Activated B cell treated with CpG ODN at 0.5 μM for 24 hours (primary cell): ENCODE measurements at regions not wholly inside any gene's neighbourhood (a gene's known extent, or its start where the extent isn't known, plus 50 kb on each side); places are given as distances from the start of the nearest gene placed in this dataset.

Experiments
- ATAC-seq: fragments of 200-7000 bp; cut with Tn5 transposase; one replicate; pipeline ENCODE4 v1.10.0; 2021; ENCODE audit warnings: low read depth, mild to moderate bottlenecking, moderate library complexity
- CTCF ChIA-PET: fragments of 350-600 bp; sonication (Branson Sonifier 250); formaldehyde crosslinking; loops from one replicate; lab custom pipeline; 2021; ENCODE audit warnings: antibody characterized with exemption; lab: Charles Lee
- POLR2A ChIA-PET: fragments of 350-600 bp; sonication (Branson Sonifier 250); formaldehyde crosslinking; loops from one replicate; lab custom pipeline; 2021; ENCODE audit warnings: antibody characterized with exemption; lab: Charles Lee
- DNase-seq: peaks from one replicate; pipeline ENCODE4 v3.0.0; 2022
- H3K27ac Mint-ChIP-seq: one replicate; pipeline ENCODE4 v1.8.0; 2020; ENCODE audit warnings: mixed read lengths
- H3K27me3 Mint-ChIP-seq: one replicate; pipeline ENCODE4 v1.8.0; 2021; ENCODE audit warnings: mixed read lengths
- H3K36me3 Mint-ChIP-seq: one replicate; pipeline ENCODE4 v1.8.0; 2021; ENCODE audit warnings: low read depth, mixed read lengths
- H3K4me1 Mint-ChIP-seq: one replicate; pipeline ENCODE4 v1.8.0; 2021; ENCODE audit warnings: mixed read lengths
- H3K4me3 Mint-ChIP-seq: one replicate; pipeline ENCODE4 v1.8.0; 2020; ENCODE audit warnings: mild to moderate bottlenecking, mixed read lengths
- H3K9me3 Mint-ChIP-seq: one replicate; pipeline ENCODE4 v1.8.0; 2020; ENCODE audit warnings: mixed read lengths
- CTCF ChIP-seq: fragments of 200-600 bp; IDR thresholded peaks from one replicate; pipeline ENCODE4 v1.8.0; 2022; ENCODE audit warnings: antibody characterized with exemption, mild to moderate bottlenecking
- intact Hi-C: fragments of 100-400 bp; cut with micrococcal nuclease; formaldehyde crosslinking; loops from one replicate; pipeline ENCODE4 v1.15.1; 2024

- Mint-ChIP-seq H3K27ac (no peak overlapping the region), H3K9me3 (no peaks in the 10 kb centered on the region), H3K4me3 (no peak overlapping the region), H3K27me3 (no peaks in the 10 kb centered on the region), H3K36me3 (no peaks in the 10 kb centered on the region), H3K4me1 (no peaks in the 10 kb centered on the region)
- ChIA-PET CTCF (no interaction called here), POLR2A (no interaction called here)
- DNase-seq (no peak), ATAC-seq (no peak)
- intact Hi-C loops: no loop called here
- TF ChIP-seq CTCF: no peak
Measured at GRCh38 chr14:58878439-58879139, 240.8 kb downstream of the DACT1 start.

- ChIA-PET POLR2A (no interaction called here), CTCF (interaction anchor here (1.6 kb wide), 1 partner anchor 10 kb away, joined by 4 read pairs; no protein-coding TSS in a partner anchor)
- TF ChIP-seq CTCF: no peak
- H3K9me3 Mint-ChIP-seq: no peaks in the 10 kb centered on the region
- H3K27me3 Mint-ChIP-seq: no peaks in the 10 kb centered on the region
- no peaks in the 10 kb centered on the region for H3K4me1 Mint-ChIP-seq
- no peak for ATAC-seq
- no peak overlapping the region for H3K27ac Mint-ChIP-seq
- intact Hi-C loops: no loop called here
- no peak for DNase-seq
- H3K36me3 Mint-ChIP-seq: no peaks in the 10 kb centered on the region
- H3K4me3 Mint-ChIP-seq: no peak overlapping the region
Measured at GRCh38 chr14:58881433-58881832, 243.7 kb downstream of the DACT1 start.

- TF ChIP-seq CTCF: no peak
- POLR2A ChIA-PET: no interaction called here
- Mint-ChIP-seq H3K9me3 (no peaks in the 10 kb centered on the region), H3K4me3 (no peak overlapping the region), H3K27ac (no peak overlapping the region), H3K36me3 (no peaks in the 10 kb centered on the region), H3K4me1 (no peaks in the 10 kb centered on the region), H3K27me3 (no peaks in the 10 kb centered on the region)
- intact Hi-C loops: no loop called here
- no peak for DNase-seq
- ATAC-seq: no peak
- CTCF ChIA-PET: no interaction called here
Measured at GRCh38 chr14:58882577-58883018, 244.8 kb downstream of the DACT1 start.

GRCh38 chr14:58884442-58884841, 246.7 kb downstream of the DACT1 start:
- ChIA-PET POLR2A (no interaction called here), CTCF (no interaction called here)
- TF ChIP-seq CTCF: no peak
- no peak overlapping the region for H3K27ac Mint-ChIP-seq
- DNase-seq: no peak
- ATAC-seq: no peak
- H3K27me3 Mint-ChIP-seq: no peaks in the 10 kb centered on the region
- H3K9me3 Mint-ChIP-seq: no peaks in the 10 kb centered on the region
- no peaks in the 10 kb centered on the region for H3K4me1 Mint-ChIP-seq
- intact Hi-C loops: no loop called here
- no peaks in the 10 kb centered on the region for H3K36me3 Mint-ChIP-seq
- no peak overlapping the region for H3K4me3 Mint-ChIP-seq

- CTCF ChIA-PET: no interaction called here
- Mint-ChIP-seq H3K27me3 (no peaks in the 10 kb centered on the region), H3K4me3 (no peak overlapping the region), H3K4me1 (no peaks in the 10 kb centered on the region), H3K9me3 (no peaks in the 10 kb centered on the region), H3K27ac (no peak overlapping the region), H3K36me3 (no peaks in the 10 kb centered on the region)
- POLR2A ChIA-PET: no interaction called here
- no peak for DNase-seq
- TF ChIP-seq CTCF: no peak
- intact Hi-C loops: no loop called here
- ATAC-seq: no peak
Measured at GRCh38 chr14:58887931-58888330, 250.2 kb downstream of the DACT1 start.
